ENCODE measurements at regions not wholly inside any gene's neighbourhood (a gene's known extent, or its start where the extent isn't known, plus 50 kb on each side); places are given as distances from the start of the nearest gene placed in this dataset.

GRCh38 chr3:5285439-5285838 lies 97.9 kb downstream of the EDEM1 start:
- TF ChIP-seq EP300 (IDR thresholded peaks at IDR 0.05) = no peak
- no peak for TF ChIP-seq POLR2A (IDR thresholded peaks at IDR 0.05)
